ENCODE measurements at regions not wholly inside any gene's neighbourhood (a gene's known extent, or its start where the extent isn't known, plus 50 kb on each side); places are given as distances from the start of the nearest gene placed in this dataset.

DNA sequence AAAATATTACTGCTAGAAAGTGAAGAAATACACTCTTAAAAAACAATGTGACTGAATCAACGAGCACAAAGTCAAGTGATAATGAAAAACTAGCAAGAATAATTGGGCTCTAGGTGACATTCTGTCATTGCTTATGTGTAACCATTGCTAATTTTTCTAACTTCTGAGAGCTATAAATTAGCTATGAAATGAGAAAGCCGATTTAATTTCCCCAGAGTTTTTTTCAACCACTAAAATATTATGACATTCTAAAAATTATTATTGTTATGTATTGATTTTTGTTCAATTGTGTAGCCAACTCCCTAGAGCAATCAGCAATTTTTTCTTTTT lies 458.6 kb upstream of the ATXN8OS start:
- no peak for TF ChIP-seq EZH2 (IDR thresholded peaks at IDR 0.05; ENCODE audit: low read length, unreplicated experiment)
- TF ChIP-seq, protein P1, sequence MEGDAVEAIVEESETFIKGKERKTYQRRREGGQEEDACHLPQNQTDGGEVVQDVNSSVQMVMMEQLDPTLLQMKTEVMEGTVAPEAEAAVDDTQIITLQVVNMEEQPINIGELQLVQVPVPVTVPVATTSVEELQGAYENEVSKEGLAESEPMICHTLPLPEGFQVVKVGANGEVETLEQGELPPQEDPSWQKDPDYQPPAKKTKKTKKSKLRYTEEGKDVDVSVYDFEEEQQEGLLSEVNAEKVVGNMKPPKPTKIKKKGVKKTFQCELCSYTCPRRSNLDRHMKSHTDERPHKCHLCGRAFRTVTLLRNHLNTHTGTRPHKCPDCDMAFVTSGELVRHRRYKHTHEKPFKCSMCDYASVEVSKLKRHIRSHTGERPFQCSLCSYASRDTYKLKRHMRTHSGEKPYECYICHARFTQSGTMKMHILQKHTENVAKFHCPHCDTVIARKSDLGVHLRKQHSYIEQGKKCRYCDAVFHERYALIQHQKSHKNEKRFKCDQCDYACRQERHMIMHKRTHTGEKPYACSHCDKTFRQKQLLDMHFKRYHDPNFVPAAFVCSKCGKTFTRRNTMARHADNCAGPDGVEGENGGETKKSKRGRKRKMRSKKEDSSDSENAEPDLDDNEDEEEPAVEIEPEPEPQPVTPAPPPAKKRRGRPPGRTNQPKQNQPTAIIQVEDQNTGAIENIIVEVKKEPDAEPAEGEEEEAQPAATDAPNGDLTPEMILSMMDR (conservative IDR thresholded peaks at IDR 0.05; ENCODE audit: low read depth, low read length), result no peak
- no peak for TF ChIP-seq EZH2phosphoT487 (IDR thresholded peaks at IDR 0.05; ENCODE audit: borderline replicate concordance, low read length)
- H3K9me3 ChIP-seq (ENCODE audit: low read length), result no peaks in the 10 kb centered on the region
- ATAC-seq, result no peak
- H2AFZ ChIP-seq (ENCODE audit: low read length), result no peak overlapping the region
- H3K4me2 ChIP-seq (ENCODE audit: low read length), result no peak overlapping the region
- POLR2A ChIA-PET (ENCODE audit: unreplicated experiment), result no interaction called here
- no peaks in the 10 kb centered on the region for H4K20me1 ChIP-seq (ENCODE audit: low read length)
- H3K36me3 ChIP-seq (ENCODE audit: low read depth, low read length), result no peaks in the 10 kb centered on the region
- H3K79me2 ChIP-seq (ENCODE audit: low read length), result no peaks in the 10 kb centered on the region
- CTCF ChIA-PET, result no interaction called here
- intact Hi-C loops (cut with micrococcal nuclease), result no loop called here
- no peaks in the 10 kb centered on the region for H3K4me1 ChIP-seq (ENCODE audit: insufficient read depth, low read length)
- H3K27ac ChIP-seq (ENCODE audit: low read length), result no peak overlapping the region
- H3K4me3 ChIP-seq (ENCODE audit: low read length), result no peak overlapping the region
- DNase-seq, result no peak
- no peaks in the 10 kb centered on the region for H3F3A ChIP-seq (ENCODE audit: low read length, unreplicated experiment)
- no TSS peak for BruUV-seq (replicated peaks)
- H3K9me2 ChIP-seq (replicated peaks; ENCODE audit: low read length), result no peaks in the 10 kb centered on the region
- H3K9ac ChIP-seq (ENCODE audit: low read length), result no peak overlapping the region
- no peaks in the 10 kb centered on the region for H3K27me3 ChIP-seq (ENCODE audit: low read length)

DNA sequence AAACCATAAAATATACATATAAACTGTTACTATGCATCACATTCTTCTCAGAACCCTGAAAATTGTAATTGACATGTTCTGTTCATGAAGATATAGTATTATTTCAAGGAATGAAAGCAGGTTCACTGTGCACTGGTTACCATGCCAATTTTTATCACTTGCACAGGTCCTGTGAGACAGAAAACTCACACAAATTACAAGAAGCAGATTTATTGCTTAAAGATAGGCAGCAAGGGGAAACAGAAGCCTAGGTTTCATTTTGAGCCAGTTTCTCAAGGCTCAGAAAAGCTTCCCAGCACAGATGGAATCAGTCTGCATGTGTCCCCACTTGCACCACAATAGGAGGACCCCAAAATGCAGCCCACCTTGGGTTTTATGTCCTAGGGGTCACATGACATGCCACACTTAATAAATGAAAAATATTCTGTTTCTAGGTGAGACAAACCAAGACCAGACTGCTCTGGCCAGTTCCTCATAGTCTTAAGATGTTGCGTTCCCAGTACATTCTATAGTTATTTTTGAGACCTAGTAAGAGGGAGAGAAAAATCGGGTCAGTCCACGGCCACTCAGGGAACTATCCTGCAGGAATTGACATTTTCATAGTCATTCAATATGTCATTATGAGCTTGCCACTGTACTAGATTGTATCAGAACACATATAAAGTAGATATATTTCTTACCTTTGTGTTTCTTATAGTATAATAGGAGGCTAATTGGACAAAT lies 459.1 kb upstream of the ATXN8OS start:
- BruUV-seq (replicated peaks), result no TSS peak
- CTCF ChIA-PET, result no interaction called here
- H3K9me2 ChIP-seq (replicated peaks; ENCODE audit: low read length), result no peaks in the 10 kb centered on the region
- no peak for TF ChIP-seq EZH2phosphoT487 (IDR thresholded peaks at IDR 0.05; ENCODE audit: borderline replicate concordance, low read length)
- TF ChIP-seq, protein P1 (conservative IDR thresholded peaks at IDR 0.05; ENCODE audit: low read depth, low read length), result no peak
- no peak for TF ChIP-seq EZH2 (IDR thresholded peaks at IDR 0.05; ENCODE audit: low read length, unreplicated experiment)
- intact Hi-C loops (cut with micrococcal nuclease), result no loop called here
- no peak overlapping the region for H3K27ac ChIP-seq (ENCODE audit: low read length)
- ATAC-seq, result no peak
- DNase-seq, result no peak
- POLR2A ChIA-PET (ENCODE audit: unreplicated experiment), result no interaction called here
- no peaks in the 10 kb centered on the region for H3F3A ChIP-seq (ENCODE audit: low read length, unreplicated experiment)
- H3K4me2 ChIP-seq (ENCODE audit: low read length), result no peak overlapping the region
- no peaks in the 10 kb centered on the region for H3K27me3 ChIP-seq (ENCODE audit: low read length)
- H3K4me1 ChIP-seq (ENCODE audit: insufficient read depth, low read length), result no peaks in the 10 kb centered on the region
- no peak overlapping the region for H3K4me3 ChIP-seq (ENCODE audit: low read length)
- no peak overlapping the region for H2AFZ ChIP-seq (ENCODE audit: low read length)
- no peaks in the 10 kb centered on the region for H3K79me2 ChIP-seq (ENCODE audit: low read length)
- H3K9me3 ChIP-seq (ENCODE audit: low read length), result no peaks in the 10 kb centered on the region
- H4K20me1 ChIP-seq (ENCODE audit: low read length), result no peaks in the 10 kb centered on the region
- H3K9ac ChIP-seq (ENCODE audit: low read length), result no peak overlapping the region
- H3K36me3 ChIP-seq (ENCODE audit: low read depth, low read length), result no peaks in the 10 kb centered on the region

DNA sequence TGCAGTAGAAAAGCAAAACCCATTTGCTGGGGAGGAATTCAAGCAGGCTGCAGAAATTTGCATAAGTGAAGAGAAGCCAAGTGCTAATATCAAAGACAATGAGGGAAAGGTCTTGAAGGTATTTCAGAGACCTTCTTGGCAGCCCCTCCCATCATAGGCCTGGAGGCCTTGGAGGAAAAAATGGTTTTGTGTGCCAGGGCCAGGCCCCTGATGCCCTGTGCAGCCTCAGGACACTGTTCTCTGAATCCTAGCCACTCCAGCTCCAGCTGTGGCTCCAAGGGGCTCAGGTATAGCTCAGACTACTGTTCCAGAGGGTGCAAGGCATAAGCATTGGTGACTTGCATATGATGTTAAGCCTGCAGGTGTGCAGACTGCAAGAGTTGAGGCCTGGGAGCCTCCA lies 463.2 kb upstream of the ATXN8OS start:
- intact Hi-C loops (cut with micrococcal nuclease), result no loop called here

More for the DNA sequence above, 463.2 kb upstream of the ATXN8OS start:
- Histone ChIP-seq H3K4me3 (ENCODE audit: low read length) (no peak overlapping the region), H3K27me3 (ENCODE audit: low read length) (no peaks in the 10 kb centered on the region), H3K4me2 (ENCODE audit: low read length) (no peak overlapping the region), H4K20me1 (ENCODE audit: low read length) (no peaks in the 10 kb centered on the region), H3K79me2 (ENCODE audit: low read length) (no peaks in the 10 kb centered on the region), H2AFZ (ENCODE audit: low read length) (no peak overlapping the region), H3K9me2 (replicated peaks; ENCODE audit: low read length) (no peaks in the 10 kb centered on the region), H3K27ac (ENCODE audit: low read length) (no peak overlapping the region), H3K9ac (ENCODE audit: low read length) (no peak overlapping the region), H3F3A (ENCODE audit: low read length, unreplicated experiment) (no peaks in the 10 kb centered on the region), H3K9me3 (ENCODE audit: low read length) (no peaks in the 10 kb centered on the region), H3K4me1 (ENCODE audit: insufficient read depth, low read length) (no peaks in the 10 kb centered on the region), H3K36me3 (ENCODE audit: low read depth, low read length) (no peaks in the 10 kb centered on the region)
- ATAC-seq (no peak), DNase-seq (no peak)
- TF ChIP-seq EZH2 (IDR thresholded peaks at IDR 0.05; ENCODE audit: low read length, unreplicated experiment) (no peak), EZH2phosphoT487 (IDR thresholded peaks at IDR 0.05; ENCODE audit: borderline replicate concordance, low read length) (no peak)
- TF ChIP-seq, protein P1 (conservative IDR thresholded peaks at IDR 0.05; ENCODE audit: low read depth, low read length), result no peak
- ChIA-PET CTCF (no interaction called here), POLR2A (ENCODE audit: unreplicated experiment) (no interaction called here)
- BruUV-seq (replicated peaks), result no TSS peak

Data from PC-3 (cell line).